Myocyte (in vitro differentiated cells): ENCODE measurements at regions not wholly inside any gene's neighbourhood (a gene's known extent, or its start where the extent isn't known, plus 50 kb on each side); places are given as distances from the start of the nearest gene placed in this dataset.

Experiments
- DNase-seq: peaks from one replicate; pipeline ENCODE4 v3.0.0-alpha.2; 2012; ENCODE audit warnings: low read depth

DNA sequence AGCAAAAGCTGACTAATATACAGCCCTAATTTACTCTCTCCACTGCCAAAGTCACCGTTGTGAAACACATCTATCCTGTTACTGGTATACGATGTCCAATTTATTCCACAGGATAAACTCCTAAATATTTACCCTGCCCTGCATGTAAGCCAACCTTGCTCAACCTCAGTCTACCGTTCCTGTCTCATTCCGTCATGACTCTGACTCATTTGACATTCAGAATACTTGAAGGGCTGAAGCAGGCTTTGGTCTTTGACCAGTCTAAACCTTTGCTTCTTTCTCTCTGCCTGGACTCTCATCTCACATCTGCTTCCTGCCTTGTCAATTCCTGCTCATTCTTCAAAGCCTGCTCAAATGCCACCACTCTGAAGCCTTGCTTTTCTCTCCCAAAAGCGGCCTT is 157.5 kb downstream of the SCP2D1 start:
- DNase-seq, result no peak

DNA sequence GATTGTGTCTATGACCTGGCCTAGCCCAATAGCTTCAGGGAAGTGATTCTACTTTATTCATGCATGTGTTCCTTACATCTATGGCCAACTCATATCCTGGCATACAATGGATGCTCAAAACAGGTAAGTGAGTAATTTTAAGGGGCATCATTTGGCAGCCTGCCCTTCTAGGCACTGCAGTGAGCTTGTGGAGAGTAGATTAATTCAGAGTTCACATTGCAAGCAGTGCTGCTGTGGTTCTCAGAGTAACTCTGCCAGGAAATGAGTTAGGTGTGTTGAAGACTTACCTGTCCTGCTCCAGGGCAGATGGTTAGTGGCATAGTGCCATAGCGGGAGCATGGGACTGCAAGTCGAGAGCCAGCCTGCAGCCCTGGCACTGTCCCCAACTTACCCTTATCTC is 158.0 kb downstream of the SCP2D1 start:
- no peak for DNase-seq

DNA sequence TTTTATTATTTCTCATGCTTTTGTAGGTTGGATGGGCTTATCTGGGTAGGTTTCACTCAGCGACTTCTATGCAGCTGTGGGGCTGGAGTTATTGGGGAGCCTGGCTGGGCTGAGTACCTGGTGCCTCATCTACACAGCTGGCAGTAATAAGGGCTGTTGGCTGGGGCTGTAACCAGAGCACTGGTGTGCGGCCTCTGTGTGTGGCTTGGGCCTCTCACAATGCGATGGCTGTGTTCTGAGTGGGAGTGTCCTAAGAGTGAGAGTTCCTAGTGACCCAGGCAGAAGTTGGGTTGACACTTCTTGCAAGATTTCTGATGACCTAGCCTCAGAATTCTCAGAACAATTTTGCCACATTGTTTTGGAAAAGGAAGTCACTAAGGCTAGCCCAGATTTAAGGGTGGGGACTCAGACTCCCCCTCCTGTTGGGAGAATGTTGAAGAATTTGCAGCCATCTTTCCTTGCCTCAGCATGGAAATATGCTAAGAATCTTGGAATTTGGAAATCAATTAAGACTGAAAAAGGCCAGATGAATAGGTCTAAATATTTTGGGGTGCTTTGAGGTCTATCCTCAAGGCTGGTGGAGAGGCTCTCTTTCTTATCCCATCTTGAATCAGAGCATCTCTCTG is 158.8 kb downstream of the SCP2D1 start:
- no peak for DNase-seq

DNA sequence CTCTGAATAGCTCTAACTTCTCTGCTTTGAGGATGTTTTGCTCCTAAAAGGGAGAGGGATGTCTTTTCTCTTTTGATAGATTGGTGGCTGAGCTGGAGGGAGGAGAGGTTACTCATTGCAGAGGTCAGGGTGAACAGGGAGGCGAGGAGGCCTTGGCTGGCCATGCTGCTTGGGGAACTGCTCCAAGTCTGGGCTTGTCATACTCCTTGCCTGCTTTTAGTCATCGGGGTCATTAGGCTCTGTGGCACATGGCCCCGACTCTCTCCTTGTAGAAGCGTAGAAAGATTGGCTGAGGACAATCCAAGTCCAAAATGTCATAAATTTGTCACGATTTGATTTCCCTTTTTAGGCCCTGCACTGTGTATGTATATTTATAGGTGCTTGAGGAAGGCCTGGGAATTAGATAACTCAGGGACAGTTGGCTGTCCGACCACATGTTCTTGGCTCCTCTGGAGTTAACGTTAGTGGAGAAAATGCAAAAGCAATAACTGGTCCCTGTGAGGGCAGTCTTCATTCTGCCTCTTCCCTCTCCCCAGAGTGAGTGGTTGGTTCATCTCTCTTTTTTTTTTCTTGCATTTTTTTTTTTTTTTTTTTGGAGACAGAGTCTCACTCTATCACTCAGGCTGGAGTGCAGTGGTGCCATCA is 160.1 kb downstream of the SCP2D1 start:
- no peak for DNase-seq

DNA sequence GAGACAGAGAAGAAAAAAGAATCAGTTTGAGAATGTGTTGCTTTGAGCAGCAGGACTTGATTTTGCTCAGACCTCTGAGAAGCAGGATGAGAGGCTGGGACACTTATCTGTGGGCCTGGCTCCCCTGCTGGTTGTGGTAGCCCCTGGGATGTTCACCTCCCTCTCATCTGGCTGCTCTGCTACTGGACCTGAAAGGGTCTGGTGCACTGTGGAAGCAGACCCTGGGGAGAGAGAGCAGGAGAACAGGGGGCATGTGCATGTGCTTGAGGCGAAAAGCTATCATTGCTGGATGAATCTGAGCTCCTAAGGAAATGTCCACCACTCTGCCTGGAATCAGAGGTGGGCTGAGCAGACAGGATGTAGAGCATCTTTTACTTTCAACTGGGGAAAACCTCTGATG is 161.1 kb downstream of the SCP2D1 start:
- DNase-seq, result no peak

DNA sequence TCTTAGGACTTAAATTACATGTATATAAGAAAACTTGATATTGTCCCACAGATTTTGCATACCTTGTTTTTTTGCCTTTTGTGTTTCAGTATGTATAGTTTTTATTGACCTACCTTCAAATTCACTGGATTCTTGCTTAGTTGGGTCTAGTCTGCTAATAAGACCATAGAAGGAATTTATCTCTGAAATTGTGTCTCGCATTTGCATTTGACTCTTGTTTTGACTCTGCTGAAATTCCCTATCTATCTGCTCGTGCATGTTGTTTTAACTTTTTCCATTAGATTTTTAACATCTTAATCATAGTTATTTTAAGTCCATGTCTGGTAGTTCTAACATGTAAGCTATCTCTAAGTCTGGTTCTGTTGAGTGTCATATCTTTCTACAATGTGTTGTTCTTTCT is 163.9 kb downstream of the SCP2D1 start:
- no peak for DNase-seq

DNA sequence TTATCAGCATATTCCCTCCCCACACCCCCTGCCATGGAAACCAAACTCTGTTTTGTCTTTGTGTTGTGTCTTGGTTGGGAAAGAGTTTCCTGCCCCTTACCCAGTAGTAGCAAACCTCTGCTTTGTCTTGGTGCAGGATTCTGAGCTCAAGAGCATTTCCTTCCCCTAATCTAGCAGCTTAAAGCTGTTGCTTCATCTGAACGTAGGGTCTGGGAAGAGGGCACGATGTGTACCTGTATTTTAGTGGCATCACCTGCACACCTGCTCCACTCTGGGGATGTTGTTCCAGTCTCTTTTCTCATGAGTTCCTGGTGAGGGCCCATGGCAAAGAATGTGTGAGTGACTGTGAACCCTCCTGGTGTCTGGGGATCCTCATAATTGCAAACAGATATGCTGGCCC is 164.7 kb downstream of the SCP2D1 start:
- DNase-seq, result no peak

DNA sequence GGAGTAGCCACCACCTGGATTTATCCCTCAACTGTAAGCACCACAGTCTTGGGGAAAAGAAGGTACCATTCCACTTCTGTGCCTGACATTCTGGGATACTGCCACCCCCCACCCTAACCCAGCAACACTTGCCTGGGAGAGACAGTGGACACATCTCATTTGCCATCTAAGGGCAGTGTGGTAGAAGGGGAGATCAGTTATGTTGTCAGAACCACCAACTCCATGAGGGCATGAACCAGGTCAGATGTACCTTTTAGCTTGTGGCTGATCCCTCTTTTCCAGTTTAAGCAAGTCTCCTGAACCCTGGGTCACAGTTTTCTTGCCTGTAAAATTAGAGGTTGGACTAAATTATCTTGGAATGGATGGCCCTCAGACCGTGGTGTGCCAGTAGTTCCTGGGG is 165.5 kb downstream of the SCP2D1 start:
- no peak for DNase-seq

DNA sequence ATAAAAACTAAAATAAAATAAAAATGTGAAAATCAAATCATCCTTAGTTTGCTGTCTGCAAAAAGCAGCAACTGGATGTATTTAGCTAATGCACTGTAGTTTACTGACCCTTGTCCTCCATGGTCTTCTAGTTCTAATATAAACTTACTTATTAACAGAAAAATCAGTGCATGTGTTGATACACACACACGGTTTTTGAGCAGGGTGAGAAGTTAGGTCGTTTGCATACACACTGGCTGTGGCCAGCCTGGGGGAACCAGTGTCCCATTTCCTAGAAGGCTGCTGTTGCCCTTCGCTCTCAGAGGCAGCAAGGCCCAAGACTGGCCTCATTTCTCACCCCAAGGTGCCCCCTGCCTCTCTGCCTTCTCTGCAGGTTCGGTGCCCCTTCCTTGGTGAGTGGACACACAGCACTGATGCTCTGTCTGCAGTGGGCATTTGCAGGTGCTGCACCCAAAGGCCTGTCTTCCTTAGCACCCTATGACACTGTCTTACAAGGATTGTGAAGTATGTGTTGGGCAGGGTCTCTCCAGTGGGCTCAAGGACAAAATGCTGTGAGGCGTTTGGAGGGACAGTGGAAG is 168.5 kb downstream of the SCP2D1 start:
- DNase-seq, result no peak

DNA sequence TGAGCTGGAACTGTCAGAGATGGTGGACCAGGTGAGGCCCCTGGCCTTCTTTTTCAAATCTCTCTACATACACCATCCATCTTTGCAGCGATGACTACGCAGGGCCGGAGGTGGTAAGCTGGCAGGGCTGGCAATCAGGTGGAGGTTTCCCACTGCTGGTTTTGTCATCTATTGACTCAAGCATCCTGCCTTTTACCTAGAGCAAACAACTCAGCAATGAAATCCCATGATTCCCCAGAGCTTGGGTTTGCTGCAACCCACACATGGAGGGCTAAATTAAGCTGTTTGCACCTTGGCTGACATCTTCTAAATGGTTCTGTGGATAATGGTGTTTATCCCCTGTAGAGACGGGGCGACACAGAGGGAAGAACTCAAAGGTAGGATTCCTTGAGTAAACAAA is 170.2 kb downstream of the SCP2D1 start:
- DNase-seq, result no peak

DNA sequence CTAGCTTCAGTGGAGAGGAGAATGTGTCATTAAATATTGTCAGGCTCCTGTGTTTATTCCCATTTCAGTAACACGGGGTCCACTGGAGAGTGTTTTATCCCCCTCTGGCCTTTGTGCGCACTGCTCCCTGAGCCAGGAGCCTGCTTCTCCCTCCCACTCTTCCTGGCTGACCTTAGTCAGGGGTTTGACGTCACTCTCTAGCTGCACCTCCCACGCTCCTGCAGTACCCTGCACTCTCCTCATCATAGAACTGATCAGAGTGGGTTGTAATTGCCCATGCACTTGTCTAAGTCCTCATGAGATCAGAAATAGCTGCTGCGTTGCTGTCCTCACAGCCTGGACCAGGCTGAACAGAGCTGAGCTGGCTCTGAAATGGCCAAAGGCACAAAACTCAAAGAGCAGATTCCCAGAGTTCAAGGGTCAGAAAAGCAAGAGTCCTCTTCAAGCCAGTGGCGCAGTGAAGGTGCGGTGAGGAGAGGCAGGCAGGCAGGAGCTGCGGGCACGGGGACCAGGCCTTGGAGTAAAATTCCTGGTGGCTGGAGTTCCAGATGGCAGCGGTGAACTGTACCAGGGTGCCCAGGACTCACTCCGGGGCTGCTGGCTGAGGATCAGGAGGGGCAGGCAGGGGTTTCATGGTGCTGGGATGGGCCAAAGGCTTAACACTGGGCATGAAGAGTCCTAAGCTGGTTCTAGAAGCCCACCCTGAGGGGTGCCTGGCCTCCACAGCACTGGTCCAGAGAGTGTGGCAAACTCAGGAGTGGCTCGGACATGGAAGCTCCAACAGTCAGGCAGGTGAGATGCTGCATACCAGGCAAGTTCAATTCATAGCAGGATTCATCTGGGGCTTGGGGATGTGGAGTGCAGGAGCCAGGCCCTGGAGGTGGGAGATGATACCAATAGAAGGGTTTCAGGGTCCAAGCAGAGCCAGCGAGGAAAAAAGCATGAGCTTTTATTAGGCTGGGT is 170.9 kb downstream of the SCP2D1 start:
- DNase-seq, result no peak

DNA sequence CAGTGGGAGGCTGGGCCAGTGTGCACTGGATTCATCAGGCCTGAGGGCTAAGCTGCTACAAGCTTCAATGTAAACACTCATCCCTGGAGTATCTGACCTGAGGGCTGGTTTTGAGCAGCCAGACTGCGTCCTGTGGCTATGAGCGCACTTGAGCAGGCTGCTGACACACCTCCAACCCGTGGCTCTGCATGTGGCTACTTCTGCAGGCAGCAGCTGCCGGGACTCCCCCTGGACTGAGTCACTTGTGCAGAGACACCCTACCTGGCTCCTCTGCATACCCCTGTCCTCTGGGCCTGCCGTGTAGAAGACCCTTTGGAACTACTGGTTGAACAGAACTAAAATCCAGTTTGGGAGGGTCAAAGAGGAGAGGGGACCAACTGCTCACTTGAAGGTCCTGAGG is 172.0 kb downstream of the SCP2D1 start:
- no peak for DNase-seq

DNA sequence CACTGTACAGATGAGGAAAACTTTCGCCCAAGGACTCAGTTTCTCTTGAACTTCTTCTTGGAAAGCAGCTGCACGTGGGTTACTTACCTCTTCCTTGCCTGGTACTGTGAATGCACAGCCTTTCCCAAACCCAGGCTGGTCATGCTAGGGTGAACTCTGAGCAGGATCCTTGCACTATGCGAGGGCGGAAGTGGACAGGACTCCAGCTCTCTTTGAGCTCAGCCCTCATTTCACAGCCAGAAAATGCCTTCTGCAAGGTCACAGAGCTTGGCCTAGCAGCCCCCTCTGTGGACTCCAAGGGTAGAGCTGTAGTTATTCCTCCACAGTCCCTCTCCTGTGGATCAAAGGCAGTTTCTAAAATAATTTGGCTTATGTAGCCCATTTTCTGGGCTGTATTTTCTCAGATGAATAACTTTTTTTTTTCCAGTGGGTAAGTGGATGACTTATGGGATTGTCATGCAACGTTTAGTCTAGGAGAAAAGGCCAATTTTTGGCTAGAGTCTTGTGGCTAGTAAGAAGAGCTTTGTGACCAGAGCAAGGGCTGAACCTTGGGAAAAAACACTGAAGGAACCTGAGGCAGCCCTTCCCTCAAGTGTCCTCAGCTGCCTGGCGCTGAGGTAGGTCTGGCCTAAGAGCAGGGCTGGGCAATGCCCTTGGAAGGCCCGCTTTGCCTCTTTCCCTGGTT is 172.7 kb downstream of the SCP2D1 start:
- DNase-seq, result no peak

DNA sequence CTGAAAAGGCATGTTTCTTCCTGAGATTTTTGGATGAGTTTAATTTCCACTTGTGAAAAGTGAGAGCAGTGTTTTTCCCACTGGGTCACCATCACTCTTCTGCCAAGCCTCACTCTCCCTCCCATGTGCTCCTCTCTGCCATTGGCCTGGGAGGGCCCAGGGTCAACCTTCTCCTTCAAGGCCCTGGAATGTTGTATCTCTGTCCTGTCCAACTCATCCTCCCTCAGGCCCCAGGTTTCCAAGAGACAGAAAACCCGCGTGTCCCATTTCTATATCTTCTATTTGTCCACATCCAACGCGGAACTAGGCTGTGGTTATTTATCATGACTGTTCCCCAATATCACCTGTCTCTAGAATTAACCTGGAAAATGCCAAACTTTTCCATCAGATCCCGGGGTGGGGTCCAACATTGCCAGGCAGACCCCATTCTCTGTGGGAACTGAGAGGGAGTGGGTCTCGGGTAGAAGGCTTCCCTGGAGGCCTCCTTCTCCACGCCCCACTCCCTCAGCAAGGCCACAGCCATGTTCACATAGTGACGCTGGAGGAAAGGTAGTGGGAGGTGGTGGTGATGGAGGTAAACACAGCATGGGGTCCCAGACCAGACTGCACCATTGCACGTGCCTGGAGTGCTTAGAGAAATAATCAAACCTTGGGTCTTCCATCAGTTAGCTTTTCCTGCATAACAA is 173.5 kb downstream of the SCP2D1 start:
- no peak for DNase-seq

DNA sequence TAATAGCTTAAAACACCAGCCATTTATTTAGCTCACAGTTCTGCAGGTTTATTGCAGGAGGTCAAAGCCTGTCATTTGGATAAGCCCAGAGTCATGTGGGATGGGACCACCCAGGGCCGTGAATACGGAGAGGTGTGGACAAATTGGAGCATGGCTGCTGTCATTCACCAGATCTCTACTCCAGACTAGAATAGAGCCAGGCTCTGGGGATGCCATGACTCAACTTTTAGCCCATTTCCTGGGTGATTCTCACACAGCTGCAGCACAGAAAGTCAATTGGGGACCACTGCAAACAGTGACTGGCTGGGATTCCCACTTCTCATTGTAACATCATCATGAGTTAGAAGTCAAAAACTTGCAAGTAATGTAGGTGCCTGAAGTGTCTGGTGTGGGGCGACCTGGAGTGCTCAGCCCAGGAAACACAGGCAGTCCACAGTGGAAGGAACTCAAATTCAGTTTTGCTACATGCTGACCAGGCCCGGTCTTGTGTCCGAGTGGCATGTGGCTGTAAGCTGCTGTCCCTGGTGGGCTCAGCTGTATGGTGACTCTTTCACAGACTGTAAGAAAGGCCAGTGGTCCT is 174.3 kb downstream of the SCP2D1 start:
- DNase-seq, result no peak

DNA sequence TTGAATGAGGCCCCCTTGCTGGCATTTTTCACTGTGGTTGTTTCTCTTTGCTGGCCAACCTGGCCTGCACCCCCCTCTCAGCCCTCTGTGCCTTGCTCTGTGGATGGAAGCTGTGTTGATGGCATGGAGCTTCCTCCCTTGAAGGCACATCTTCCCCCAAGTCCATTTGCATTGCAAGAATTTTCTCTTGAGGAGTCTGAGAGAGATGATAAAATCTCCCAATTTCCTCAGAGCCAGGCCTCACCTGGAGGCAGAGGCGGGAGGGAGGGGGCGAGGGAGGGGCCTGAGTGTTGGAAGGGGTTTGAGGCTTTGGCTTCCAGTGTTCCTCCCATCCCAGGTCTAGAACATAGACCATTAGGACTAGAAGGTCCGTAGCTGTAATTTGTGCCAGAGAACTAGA is 175.1 kb downstream of the SCP2D1 start:
- no peak for DNase-seq

DNA sequence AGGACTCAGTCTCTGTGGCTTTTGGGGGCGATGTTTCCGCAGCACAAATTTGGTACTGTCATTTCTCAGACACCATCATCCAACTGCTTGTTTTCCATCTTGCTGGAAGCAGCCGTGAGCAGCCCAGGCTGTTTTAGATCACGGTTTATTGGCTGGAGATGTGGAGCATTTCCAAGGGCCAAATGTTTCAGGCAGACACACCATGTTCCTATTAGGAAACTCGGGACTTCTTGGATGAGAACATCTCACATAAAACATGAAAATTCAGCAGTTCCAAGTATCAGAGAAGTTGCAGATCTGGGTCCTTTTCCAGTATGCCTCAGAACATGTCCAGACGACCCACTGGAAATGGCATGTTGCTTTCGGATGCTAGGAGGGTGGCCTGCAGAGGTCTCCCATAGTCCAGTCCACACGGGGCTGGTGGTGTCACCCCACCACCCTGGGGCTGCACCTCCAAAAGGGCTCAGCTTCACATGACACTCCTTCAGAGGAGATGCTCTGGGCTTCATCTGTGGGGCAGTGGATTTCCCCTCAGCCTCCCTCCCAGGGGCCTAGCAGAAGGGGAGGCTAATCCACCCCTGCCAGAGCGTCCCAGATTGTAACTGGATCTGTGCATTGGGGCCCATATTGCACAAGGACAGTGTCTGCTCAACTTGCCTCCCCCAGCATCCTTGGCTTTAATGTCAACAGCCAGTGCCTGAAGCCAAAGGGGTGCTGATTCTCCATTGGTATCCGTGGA is 176.3 kb downstream of the SCP2D1 start:
- no peak for DNase-seq

DNA sequence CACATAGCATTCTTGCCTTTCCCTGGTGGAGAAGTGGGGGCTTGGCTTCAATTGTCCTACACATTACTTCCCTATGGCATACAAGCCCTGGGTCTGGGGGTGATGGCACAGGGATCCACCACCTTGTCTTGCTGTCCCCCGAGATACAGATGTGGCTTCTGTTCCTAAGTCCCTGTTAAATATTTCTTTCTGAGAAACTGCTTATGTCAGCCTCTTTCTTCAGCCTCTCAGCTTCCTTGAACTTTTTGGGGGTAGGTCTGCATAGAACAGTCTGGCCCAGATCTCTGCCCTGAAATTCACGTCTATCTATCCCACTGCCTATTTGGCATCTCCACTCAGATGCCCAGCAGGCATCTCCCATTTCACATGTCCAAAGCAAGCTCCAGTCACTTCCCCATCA is 177.4 kb downstream of the SCP2D1 start:
- DNase-seq, result no peak

DNA sequence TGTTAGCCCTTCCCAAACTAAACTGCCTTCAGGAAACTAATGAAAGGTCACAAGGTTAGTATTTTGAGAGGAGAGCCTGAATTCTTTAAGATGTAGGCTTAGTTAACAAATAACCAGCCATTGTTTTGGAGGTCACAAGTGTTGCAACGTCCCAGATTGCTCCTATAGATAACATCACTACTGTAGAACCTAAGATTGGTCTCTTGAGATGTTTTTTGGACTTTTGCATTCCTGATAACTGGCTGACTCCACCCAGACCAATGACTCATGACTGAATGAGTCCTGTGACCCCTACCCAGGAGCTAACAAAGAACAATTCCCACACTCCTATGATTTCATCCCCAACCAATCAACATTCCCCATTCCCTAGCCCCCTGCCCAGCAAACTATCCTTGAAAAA is 178.8 kb downstream of the SCP2D1 start:
- DNase-seq, result no peak

DNA sequence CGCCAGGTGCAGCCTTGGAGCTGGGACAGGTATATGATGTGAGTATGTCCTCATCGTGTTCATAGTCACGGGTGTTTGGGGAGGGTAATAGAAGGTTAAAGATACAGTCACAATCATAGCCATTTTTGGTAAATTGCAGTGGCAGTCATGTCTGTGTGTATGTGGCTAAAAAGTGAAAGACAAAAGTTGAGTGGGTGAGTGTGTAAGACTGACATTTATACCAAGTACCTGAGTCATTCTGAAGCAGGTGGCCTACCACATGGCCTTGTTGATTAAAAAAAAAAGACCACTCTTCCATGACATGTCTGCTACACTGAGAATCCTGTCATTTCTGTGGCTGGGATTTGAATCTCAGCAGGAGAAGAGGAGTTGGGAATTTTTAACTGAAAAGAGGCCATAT is 181.9 kb downstream of the SCP2D1 start:
- no peak for DNase-seq
